D721Med (cell line): ENCODE measurements at regions not wholly inside any gene's neighbourhood (a gene's known extent, or its start where the extent isn't known, plus 50 kb on each side); places are given as distances from the start of the nearest gene placed in this dataset.
"Not testable (repeated sequence)": the region's sequence is repeated elsewhere in the genome, so short reads cannot be mapped to it uniquely, and the experiment has no call there.

Experiments used
- DNase-seq: peaks from one replicate; pipeline ENCODE4 v3.0.0; 2011; ENCODE audit warnings: low spot score; ENCODE audit not compliant: insufficient read length
- FAIRE-seq: peaks from 2 replicates; lab custom pipeline; 2011; peaks lifted over from hg19 to GRCh38; lab: Jason Lieb, UNC
- TF ChIP-seq, protein P1 (sequence below): IDR thresholded peaks from 2 replicates; pipeline ENCODE4 v1.5.1; 2012; ENCODE audit warnings: mild to moderate bottlenecking, control low read depth; ENCODE audit not compliant: insufficient read depth; ENCODE audit errors: missing control alignments

GRCh38 chr14:43001731-43002130, 1395.1 kb downstream of the LRFN5 start:
- no peak for DNase-seq
- no peak for FAIRE-seq
- TF ChIP-seq, protein P1, sequence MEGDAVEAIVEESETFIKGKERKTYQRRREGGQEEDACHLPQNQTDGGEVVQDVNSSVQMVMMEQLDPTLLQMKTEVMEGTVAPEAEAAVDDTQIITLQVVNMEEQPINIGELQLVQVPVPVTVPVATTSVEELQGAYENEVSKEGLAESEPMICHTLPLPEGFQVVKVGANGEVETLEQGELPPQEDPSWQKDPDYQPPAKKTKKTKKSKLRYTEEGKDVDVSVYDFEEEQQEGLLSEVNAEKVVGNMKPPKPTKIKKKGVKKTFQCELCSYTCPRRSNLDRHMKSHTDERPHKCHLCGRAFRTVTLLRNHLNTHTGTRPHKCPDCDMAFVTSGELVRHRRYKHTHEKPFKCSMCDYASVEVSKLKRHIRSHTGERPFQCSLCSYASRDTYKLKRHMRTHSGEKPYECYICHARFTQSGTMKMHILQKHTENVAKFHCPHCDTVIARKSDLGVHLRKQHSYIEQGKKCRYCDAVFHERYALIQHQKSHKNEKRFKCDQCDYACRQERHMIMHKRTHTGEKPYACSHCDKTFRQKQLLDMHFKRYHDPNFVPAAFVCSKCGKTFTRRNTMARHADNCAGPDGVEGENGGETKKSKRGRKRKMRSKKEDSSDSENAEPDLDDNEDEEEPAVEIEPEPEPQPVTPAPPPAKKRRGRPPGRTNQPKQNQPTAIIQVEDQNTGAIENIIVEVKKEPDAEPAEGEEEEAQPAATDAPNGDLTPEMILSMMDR, result no peak

- TF ChIP-seq, protein P1, result no peak
- no peak for DNase-seq
- FAIRE-seq, result no peak
Observed at GRCh38 chr14:42994051-42994736, 1387.5 kb downstream of the LRFN5 start.

DNA sequence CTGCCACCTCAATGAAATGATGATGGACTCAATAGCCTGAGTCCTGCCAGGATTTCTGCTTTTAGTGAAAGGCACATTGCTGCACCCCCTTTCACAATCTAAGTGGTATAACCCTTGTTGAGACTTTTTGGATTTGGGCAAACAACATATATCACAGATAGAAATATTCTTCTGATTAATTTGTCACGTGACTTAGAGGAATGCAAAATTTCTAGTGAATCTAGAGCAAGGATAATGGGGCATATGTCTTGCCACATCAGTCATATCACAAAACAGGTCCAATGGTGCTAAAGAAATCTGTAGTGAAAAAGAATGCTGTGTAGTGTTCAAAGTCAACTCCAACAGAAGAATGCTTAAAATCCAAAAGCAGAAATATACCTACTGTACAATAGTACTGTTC, 1386.3 kb downstream of the LRFN5 start:
- no peak for DNase-seq
- no peak for FAIRE-seq
- TF ChIP-seq, protein P1, result no peak

DNA sequence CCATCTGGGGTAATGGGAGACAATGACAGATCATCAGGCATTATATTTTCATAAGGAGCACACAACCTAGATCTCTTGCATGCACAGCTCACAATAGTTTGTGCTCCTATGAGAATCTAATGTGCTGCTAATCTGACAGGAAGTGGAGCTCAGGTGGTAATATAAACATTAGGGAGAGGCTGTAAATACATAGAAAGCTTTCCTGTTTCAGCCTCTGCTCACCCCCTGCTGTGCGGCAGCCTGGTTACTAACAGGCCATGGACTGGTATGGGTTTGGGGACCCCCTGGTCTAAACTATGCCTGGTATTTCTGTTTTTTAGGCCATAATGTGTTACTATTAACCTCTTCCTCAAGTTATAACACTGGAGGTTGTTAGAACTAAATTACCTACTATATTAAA, 1373.7 kb downstream of the LRFN5 start:
- no peak for DNase-seq

DNA sequence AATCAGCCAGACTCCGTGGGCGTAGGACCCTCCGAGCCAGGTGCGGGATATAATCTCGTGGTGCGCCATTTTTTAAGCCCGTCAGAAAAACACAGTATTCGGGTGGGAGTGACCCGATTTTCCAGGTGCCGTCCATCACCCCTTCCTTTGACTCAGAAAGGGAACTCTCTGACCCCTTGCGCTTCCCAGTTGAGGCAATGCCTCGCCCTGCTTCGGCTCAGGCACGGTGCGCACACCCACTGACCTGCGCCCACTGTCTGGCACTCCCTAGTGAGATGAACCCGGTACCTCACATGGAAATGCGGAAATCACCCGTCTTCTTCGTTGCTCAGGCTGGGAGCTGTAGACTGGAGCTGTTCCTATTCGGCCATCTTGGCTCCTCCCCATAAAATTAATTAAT, 1366.5 kb downstream of the LRFN5 start:
- not testable (repeated sequence) for FAIRE-seq

More for the DNA sequence above, 1373.7 kb downstream of the LRFN5 start:
- TF ChIP-seq, protein P1, result no peak
- no peak for FAIRE-seq

DNA sequence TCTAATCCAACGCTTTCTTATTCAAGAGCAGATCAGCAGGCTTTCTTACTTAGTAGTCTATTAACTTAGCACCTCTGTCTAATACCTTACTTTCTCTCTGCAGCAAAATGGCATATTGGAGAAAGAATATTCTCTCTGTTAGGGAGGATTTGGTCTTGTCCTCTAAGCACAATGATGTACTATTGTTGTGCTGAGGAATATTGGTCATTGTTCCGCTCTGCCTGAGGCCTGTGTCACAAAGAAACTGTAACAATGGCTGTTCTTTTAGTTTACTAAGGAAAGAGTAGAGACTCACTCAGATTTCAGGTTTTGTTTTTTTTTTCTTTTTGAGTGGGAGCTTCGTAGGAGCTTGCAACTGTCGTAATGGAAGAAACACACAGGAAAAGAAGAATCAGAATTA, 1358.8 kb downstream of the LRFN5 start:
- DNase-seq (no peak), FAIRE-seq (no peak)
- TF ChIP-seq, protein P1, result no peak

More for the DNA sequence above, 1366.5 kb downstream of the LRFN5 start:
- DNase-seq, result not testable (repeated sequence)

GRCh38 chr14:42961509-42961908, 1354.8 kb downstream of the LRFN5 start:
- TF ChIP-seq, protein P1, result no peak
- no peak for FAIRE-seq
- DNase-seq, result no peak
